HEK293T (cell line): ENCODE measurements at regions not wholly inside any gene's neighbourhood (a gene's known extent, or its start where the extent isn't known, plus 50 kb on each side); places are given as distances from the start of the nearest gene placed in this dataset.

Experiments used
- ARNT ChIP-seq: fragments of 450-650 bp; IDR thresholded peaks from 2 replicates; pipeline ENCODE4 v1.6.1; 2017; ENCODE audit warnings: mild to moderate bottlenecking
- BHLHE40 ChIP-seq: fragments of 450-650 bp; IDR thresholded peaks from 2 replicates; pipeline ENCODE4 v1.6.1; 2016; ENCODE audit warnings: mild to moderate bottlenecking, moderate library complexity, borderline replicate concordance
- CTBP1 ChIP-seq: fragments of 450-650 bp; IDR thresholded peaks from 2 replicates; pipeline ENCODE4 v1.6.1; 2016; ENCODE audit warnings: borderline replicate concordance
- ELF4 ChIP-seq: fragments of 450-650 bp; IDR thresholded peaks from 2 replicates; pipeline ENCODE4 v1.6.1; 2017; ENCODE audit warnings: antibody characterized with exemption
- FOXA1 ChIP-seq: fragments of 450-650 bp; IDR thresholded peaks from 2 replicates; pipeline ENCODE4 v1.6.1; 2016; ENCODE audit warnings: mild to moderate bottlenecking
- FOXM1 ChIP-seq: fragments of 450-650 bp; IDR thresholded peaks from 2 replicates; pipeline ENCODE4 v1.6.1; 2017; ENCODE audit warnings: mild to moderate bottlenecking, borderline replicate concordance
- HDGF ChIP-seq: fragments of 450-650 bp; IDR thresholded peaks from 2 replicates; pipeline ENCODE4 v1.6.1; 2017; ENCODE audit warnings: antibody characterized with exemption, borderline replicate concordance
- L3MBTL2 ChIP-seq: fragments of 450-650 bp; conservative IDR thresholded peaks from 2 replicates; pipeline ENCODE4 v1.6.1; 2016; ENCODE audit warnings: mild to moderate bottlenecking
- PKNOX1 ChIP-seq: fragments of 450-650 bp; IDR thresholded peaks from 2 replicates; pipeline ENCODE4 v1.6.1; 2016
- SP1 ChIP-seq: fragments of 450-650 bp; IDR thresholded peaks from 2 replicates; pipeline ENCODE4 v1.6.1; 2017
- SUZ12 ChIP-seq: fragments of 450-650 bp; IDR thresholded peaks from 2 replicates; pipeline ENCODE4 v1.6.1; 2016; ENCODE audit warnings: mild to moderate bottlenecking
- TARDBP ChIP-seq: fragments of 450-650 bp; IDR thresholded peaks from 2 replicates; pipeline ENCODE4 v1.6.1; 2016
- ZNF384 ChIP-seq: fragments of 450-650 bp; IDR thresholded peaks from 2 replicates; pipeline ENCODE4 v1.6.1; 2016

- TF ChIP-seq SP1, result no peak
- no peak for TF ChIP-seq SUZ12
- TF ChIP-seq BHLHE40, result no peak
- no peak for TF ChIP-seq ELF4
- no peak for TF ChIP-seq FOXM1
- no peak for TF ChIP-seq ZNF384
- no peak for TF ChIP-seq L3MBTL2
- TF ChIP-seq TARDBP, result no peak
- no peak for TF ChIP-seq ARNT
- TF ChIP-seq PKNOX1, result no peak
- no peak for TF ChIP-seq HDGF
- no peak for TF ChIP-seq FOXA1
- TF ChIP-seq CTBP1, result no peak
Observed at GRCh38 chr6:113709936-113710509, 147.1 kb upstream of the MARCKS start.
